Hepatocyte (in vitro differentiated cells): ENCODE measurements at regions not wholly inside any gene's neighbourhood (a gene's known extent, or its start where the extent isn't known, plus 50 kb on each side); places are given as distances from the start of the nearest gene placed in this dataset.

Source experiments
- DNase-seq: peaks from one replicate; pipeline ENCODE4 v3.0.0-alpha.2; 2016; ENCODE audit warnings: low spot score
- H2AFZ ChIP-seq: fragments of 200-600 bp; sonication (generic); 2 replicates; pipeline ENCODE4 v1.6.0; 2016; ENCODE audit warnings: antibody characterized with exemption, mild to moderate bottlenecking
- H3K27ac ChIP-seq: fragments of 200-600 bp; sonication (generic); 2 replicates; pipeline ENCODE4 v1.5.1; 2016; ENCODE audit warnings: mild to moderate bottlenecking
- H3K27me3 ChIP-seq: fragments of 200-600 bp; sonication (generic); 2 replicates; pipeline ENCODE4 v1.6.1; 2016
- H3K36me3 ChIP-seq: fragments of 200-600 bp; sonication (generic); replicated peaks from 2 replicates; pipeline ENCODE4 v1.5.1; 2016; ENCODE audit warnings: low read depth; ENCODE audit not compliant: insufficient read depth
- H3K4me1 ChIP-seq: fragments of 200-600 bp; sonication (generic); 2 replicates; pipeline ENCODE4 v1.5.1; 2016; ENCODE audit warnings: mild to moderate bottlenecking, moderate library complexity; ENCODE audit not compliant: insufficient read depth
- H3K4me2 ChIP-seq: fragments of 200-600 bp; sonication (generic); 2 replicates; pipeline ENCODE4 v1.6.0; 2016
- H3K4me3 ChIP-seq: fragments of 200-600 bp; sonication (generic); 2 replicates; pipeline ENCODE4 v1.5.1; 2016; ENCODE audit warnings: mild to moderate bottlenecking
- H3K79me2 ChIP-seq: fragments of 200-600 bp; sonication (generic); 2 replicates; pipeline ENCODE4 v1.6.0; 2017; ENCODE audit warnings: mild to moderate bottlenecking
- H3K9me2 ChIP-seq: fragments of 200-600 bp; sonication (generic); replicated peaks from 2 replicates; pipeline ENCODE4 v1.6.0; 2017; ENCODE audit warnings: mild to moderate bottlenecking; ENCODE audit not compliant: insufficient read depth
- H3K9me3 ChIP-seq: fragments of 200-600 bp; sonication (generic); 2 replicates; pipeline ENCODE4 v1.5.1; 2016; ENCODE audit warnings: low read depth, mild to moderate bottlenecking
- H4K20me1 ChIP-seq: fragments of 200-600 bp; sonication (generic); 2 replicates; pipeline ENCODE4 v1.6.0; 2016; ENCODE audit warnings: mild to moderate bottlenecking; ENCODE audit not compliant: insufficient read depth, poor library complexity, severe bottlenecking
- EZH2 ChIP-seq: fragments of 200-600 bp; sonication (generic); IDR thresholded peaks from 2 replicates; pipeline ENCODE4 v1.6.1; 2016; ENCODE audit warnings: antibody characterized with exemption, mild to moderate bottlenecking, borderline replicate concordance
- EZH2phosphoT487 ChIP-seq: fragments of 200-600 bp; sonication (generic); IDR thresholded peaks from one replicate; pipeline ENCODE4 v1.6.1; 2018; ENCODE audit warnings: antibody characterized with exemption, mild to moderate bottlenecking, low read depth, moderate library complexity; ENCODE audit not compliant: unreplicated experiment, severe bottlenecking
- WGBS: methylation state at CpG from one replicate; pipeline ENCODE4 v1.1.6; 2016; ENCODE audit warnings: low lambda C conversion rate; ENCODE audit errors: missing lambda C conversion rate; 5-methylcytosine and 5-hydroxymethylcytosine counted together
- TF ChIP-seq, protein P1 (sequence below): fragments of 200-600 bp; sonication (generic); IDR thresholded peaks from 2 replicates; pipeline ENCODE4 v1.5.1; 2016; ENCODE audit warnings: antibody characterized with exemption, mild to moderate bottlenecking; ENCODE audit not compliant: poor library complexity

GRCh38 chr13:28582225-28582891 is 76.6 kb upstream of the POMP start:
- TF ChIP-seq, protein P1, sequence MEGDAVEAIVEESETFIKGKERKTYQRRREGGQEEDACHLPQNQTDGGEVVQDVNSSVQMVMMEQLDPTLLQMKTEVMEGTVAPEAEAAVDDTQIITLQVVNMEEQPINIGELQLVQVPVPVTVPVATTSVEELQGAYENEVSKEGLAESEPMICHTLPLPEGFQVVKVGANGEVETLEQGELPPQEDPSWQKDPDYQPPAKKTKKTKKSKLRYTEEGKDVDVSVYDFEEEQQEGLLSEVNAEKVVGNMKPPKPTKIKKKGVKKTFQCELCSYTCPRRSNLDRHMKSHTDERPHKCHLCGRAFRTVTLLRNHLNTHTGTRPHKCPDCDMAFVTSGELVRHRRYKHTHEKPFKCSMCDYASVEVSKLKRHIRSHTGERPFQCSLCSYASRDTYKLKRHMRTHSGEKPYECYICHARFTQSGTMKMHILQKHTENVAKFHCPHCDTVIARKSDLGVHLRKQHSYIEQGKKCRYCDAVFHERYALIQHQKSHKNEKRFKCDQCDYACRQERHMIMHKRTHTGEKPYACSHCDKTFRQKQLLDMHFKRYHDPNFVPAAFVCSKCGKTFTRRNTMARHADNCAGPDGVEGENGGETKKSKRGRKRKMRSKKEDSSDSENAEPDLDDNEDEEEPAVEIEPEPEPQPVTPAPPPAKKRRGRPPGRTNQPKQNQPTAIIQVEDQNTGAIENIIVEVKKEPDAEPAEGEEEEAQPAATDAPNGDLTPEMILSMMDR = no peak
- TF ChIP-seq EZH2 = no peak
- no peak for TF ChIP-seq EZH2phosphoT487
- no peak overlapping the region for H3K27ac ChIP-seq
- WGBS = 63% methylated on average over 9 of the region's 9 CpGs

DNA sequence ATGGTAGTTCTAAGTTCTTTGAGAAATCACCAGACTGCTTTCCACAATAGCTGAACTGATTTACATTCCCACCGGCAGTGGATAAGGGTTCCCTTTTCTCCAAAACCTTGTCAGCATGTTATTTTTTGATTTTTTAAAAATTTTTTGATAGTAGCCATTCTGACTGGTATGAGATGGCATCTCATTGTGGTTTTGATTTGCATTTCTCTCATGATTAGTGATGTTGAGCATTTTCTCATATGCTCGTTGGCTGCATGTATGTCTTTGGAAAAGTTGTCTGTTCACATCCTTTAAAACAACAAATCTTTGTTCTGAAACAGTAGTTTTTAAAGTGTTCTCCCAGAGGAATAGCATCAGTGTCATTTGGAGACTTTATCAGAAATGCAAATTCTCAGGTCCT is 77.5 kb upstream of the POMP start:
- H4K20me1 ChIP-seq = no peaks in the 10 kb centered on the region
- TF ChIP-seq, protein P1 = no peak
- TF ChIP-seq EZH2phosphoT487 (no peak), EZH2 (no peak)
- H3K9me3 ChIP-seq = no peaks in the 10 kb centered on the region
- no peak overlapping the region for H3K27ac ChIP-seq
- no peak overlapping the region for H3K4me2 ChIP-seq
- H3K27me3 ChIP-seq = no peaks in the 10 kb centered on the region
- H3K4me1 ChIP-seq = peaks cover 9% of the 10 kb centered on the region
- no peaks in the 10 kb centered on the region for H3K79me2 ChIP-seq
- H2AFZ ChIP-seq = no peak overlapping the region
- DNase-seq = no peak
- H3K4me3 ChIP-seq = no peak overlapping the region
- H3K9me2 ChIP-seq = no peaks in the 10 kb centered on the region
- 97% methylated on average over 2 of the region's 2 CpGs for WGBS
- no peaks in the 10 kb centered on the region for H3K36me3 ChIP-seq

More at GRCh38 chr13:28582225-28582891, 76.6 kb upstream of the POMP start:
- Histone ChIP-seq H3K4me1 (peaks cover 9% of the 10 kb centered on the region), H4K20me1 (no peaks in the 10 kb centered on the region), H3K9me2 (no peaks in the 10 kb centered on the region), H3K79me2 (no peaks in the 10 kb centered on the region), H3K9me3 (no peaks in the 10 kb centered on the region), H3K27me3 (no peaks in the 10 kb centered on the region), H3K36me3 (no peaks in the 10 kb centered on the region), H2AFZ (no peak overlapping the region), H3K4me3 (no peak overlapping the region), H3K4me2 (no peak overlapping the region)
- DNase-seq = no peak

DNA sequence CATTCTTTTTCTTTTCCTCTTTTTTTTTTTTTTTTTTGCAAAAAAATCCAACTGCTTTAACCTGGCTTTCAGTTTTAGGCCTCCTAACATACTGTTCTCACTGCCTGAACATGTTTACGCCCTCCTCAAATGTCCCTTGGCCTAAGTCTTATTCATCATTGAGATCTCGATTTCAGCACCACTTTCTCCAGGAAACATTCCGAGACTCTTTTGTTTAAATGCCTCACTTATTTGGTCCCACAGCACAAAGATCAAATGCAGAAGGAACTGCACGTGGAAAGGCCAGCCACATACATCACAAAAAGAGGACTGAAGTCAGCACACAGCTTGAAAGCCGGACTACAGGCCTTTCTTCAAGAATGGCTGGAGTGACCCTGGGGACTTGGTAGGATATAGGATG is 79.2 kb upstream of the POMP start:
- TF ChIP-seq EZH2phosphoT487 (no peak), EZH2 (no peak)
- TF ChIP-seq, protein P1 = no peak
- WGBS = 90% methylated on average over 5 of the region's 5 CpGs
- no peak for DNase-seq
- no peaks in the 10 kb centered on the region for H3K36me3 ChIP-seq
- H3K9me2 ChIP-seq = no peaks in the 10 kb centered on the region
- no peak overlapping the region for H3K4me3 ChIP-seq
- no peak overlapping the region for H2AFZ ChIP-seq
- no peak overlapping the region for H3K4me2 ChIP-seq
- peaks cover 4% of the 10 kb centered on the region for H3K4me1 ChIP-seq
- no peak overlapping the region for H3K27ac ChIP-seq
- no peaks in the 10 kb centered on the region for H3K9me3 ChIP-seq
- no peaks in the 10 kb centered on the region for H4K20me1 ChIP-seq
- H3K27me3 ChIP-seq = no peaks in the 10 kb centered on the region
- no peaks in the 10 kb centered on the region for H3K79me2 ChIP-seq
